ENCODE measurements at regions not wholly inside any gene's neighbourhood (a gene's known extent, or its start where the extent isn't known, plus 50 kb on each side); places are given as distances from the start of the nearest gene placed in this dataset.
"Not testable (repeated sequence)": the region's sequence is repeated elsewhere in the genome, so short reads cannot be mapped to it uniquely, and the experiment has no call there.

- DNase-seq (ENCODE audit: low read depth) = no peak
Observed at GRCh38 chr1:5686925-5687706, 305.1 kb downstream of the NPHP4 start.

GRCh38 chr1:5686195-5686594 is 306.0 kb downstream of the NPHP4 start:
- no peak for DNase-seq (ENCODE audit: low read depth)

- DNase-seq (ENCODE audit: low read depth) = no peak
Observed at GRCh38 chr1:5685446-5686040, 306.7 kb downstream of the NPHP4 start.

- no peak for DNase-seq (ENCODE audit: low read depth)
Observed at GRCh38 chr1:5684791-5685190, 307.4 kb downstream of the NPHP4 start.

- no peak for DNase-seq (ENCODE audit: low read depth)
Observed at GRCh38 chr1:5683446-5683845, 308.8 kb downstream of the NPHP4 start.

- no peak for DNase-seq (ENCODE audit: low read depth)
Observed at GRCh38 chr1:5682626-5683225, 309.5 kb downstream of the NPHP4 start.

GRCh38 chr1:5681654-5682053 is 310.6 kb downstream of the NPHP4 start:
- no peak for DNase-seq (ENCODE audit: low read depth)

- DNase-seq (ENCODE audit: low read depth) = no peak
Observed at GRCh38 chr1:5680600-5680999, 311.6 kb downstream of the NPHP4 start.

GRCh38 chr1:5678759-5679158 is 313.5 kb downstream of the NPHP4 start:
- no peak for DNase-seq (ENCODE audit: low read depth)

GRCh38 chr1:5672355-5672754 is 319.9 kb downstream of the NPHP4 start:
- not testable (repeated sequence) for DNase-seq (ENCODE audit: low read depth)

- DNase-seq (ENCODE audit: low read depth) = no peak
Observed at GRCh38 chr1:5670590-5671350, 321.5 kb downstream of the NPHP4 start.

GRCh38 chr1:5667513-5668325 is 324.5 kb downstream of the NPHP4 start:
- no peak for DNase-seq (ENCODE audit: low read depth)

- no peak for DNase-seq (ENCODE audit: low read depth)
Observed at GRCh38 chr1:5664906-5665875, 327.0 kb downstream of the NPHP4 start.

- no peak for DNase-seq (ENCODE audit: low read depth)
Observed at GRCh38 chr1:5664081-5664768, 328.0 kb downstream of the NPHP4 start.

GRCh38 chr1:5662744-5663126 is 329.5 kb downstream of the NPHP4 start:
- no peak for DNase-seq (ENCODE audit: low read depth)

GRCh38 chr1:5662086-5662743 is 330.0 kb downstream of the NPHP4 start:
- DNase-seq (ENCODE audit: low read depth) = no peak

GRCh38 chr1:5661196-5662085 is 330.8 kb downstream of the NPHP4 start:
- DNase-seq (ENCODE audit: low read depth) = no peak

- DNase-seq (ENCODE audit: low read depth) = no peak
Observed at GRCh38 chr1:5660141-5660935, 331.9 kb downstream of the NPHP4 start.
